Left cardiac atrium (tissue), 4 donors: ENCODE measurements at regions not wholly inside any gene's neighbourhood (a gene's known extent, or its start where the extent isn't known, plus 50 kb on each side); places are given as distances from the start of the nearest gene placed in this dataset.

Experiments
- ATAC-seq, 2 donors: fragments of 200-7000 bp; cut with Tn5 transposase; one replicate each; pipeline ENCODE4 v1.9.1; 2020; ENCODE audit warnings: mild to moderate bottlenecking in 2 of 2, moderate library complexity in 2 of 2
- DNase-seq: peaks from one replicate; pipeline ENCODE4 v3.0.0-alpha.2; 2020
- intact Hi-C, 2 donors: fragments of 100-400 bp; cut with DNase I; formaldehyde crosslinking; loops; one replicate each; pipeline versions ENCODE4 v1.14.1 to v1.15.1; 2022 to 2023
- donor health status: DM: no; HTN: yes; CAD: no.
- donor health status: DM: no; HTN: yes; CAD: no; lungs with severe emphysema.
- donor health status: DM: yes; HTN: yes; CAD: no.
- donor health status: Dilated cardiomyopathy.

GRCh38 chr3:170739410-170739809 is 130.6 kb downstream of the RPL22L1 start:
- intact Hi-C loops: no loop called here
- no peak for ATAC-seq
- DNase-seq: no peak

GRCh38 chr3:170738766-170739165 is 131.2 kb downstream of the RPL22L1 start:
- DNase-seq: no peak
- no peak for ATAC-seq
- intact Hi-C loops: no loop called here

- no peak for DNase-seq
- no peak for ATAC-seq
- intact Hi-C loops: no loop called here
Observed at GRCh38 chr3:170737498-170738162, 132.4 kb downstream of the RPL22L1 start.

GRCh38 chr3:170735821-170736220 is 134.2 kb downstream of the RPL22L1 start:
- intact Hi-C loops: no loop called here
- ATAC-seq (no peak), DNase-seq (no peak)

- intact Hi-C loops: no loop called here
- DNase-seq: no peak
- no peak for ATAC-seq
Observed at GRCh38 chr3:170734735-170735065, 135.3 kb downstream of the RPL22L1 start.

- ATAC-seq (no peak), DNase-seq (no peak)
- intact Hi-C loops: no loop called here
Observed at GRCh38 chr3:170734043-170734734, 135.8 kb downstream of the RPL22L1 start.

- intact Hi-C loops: no loop called here
- ATAC-seq: no peak
- DNase-seq: no peak
Observed at GRCh38 chr3:170732660-170733245, 137.2 kb downstream of the RPL22L1 start.

- DNase-seq: no peak
- no peak for ATAC-seq
- intact Hi-C loops: no loop called here
Observed at GRCh38 chr3:170731281-170731680, 138.7 kb downstream of the RPL22L1 start.

GRCh38 chr3:170730071-170730812 is 139.8 kb downstream of the RPL22L1 start:
- no peak for DNase-seq
- intact Hi-C loops: no loop called here

GRCh38 chr3:170728181-170728580 is 141.8 kb downstream of the RPL22L1 start:
- intact Hi-C loops: no loop called here
- no peak for ATAC-seq
- DNase-seq: no peak

More at GRCh38 chr3:170730071-170730812, 139.8 kb downstream of the RPL22L1 start:
- peak in 1 of 2 donors; percentile 34 for ATAC-seq

- intact Hi-C loops: no loop called here
- ATAC-seq (no peak), DNase-seq (no peak)
Observed at GRCh38 chr3:170727754-170728153, 141.9 kb upstream of the SLC7A14 start.

GRCh38 chr3:170726976-170727661 is 141.2 kb upstream of the SLC7A14 start:
- intact Hi-C loops: no loop called here
- ATAC-seq (peak in 1 of 2 donors; percentile 76), DNase-seq (no peak)

GRCh38 chr3:170725285-170725731 is 139.4 kb upstream of the SLC7A14 start:
- DNase-seq (no peak), ATAC-seq (peak; percentile 42 to 73)
- intact Hi-C loops: no loop called here

GRCh38 chr3:170724599-170725280 is 138.9 kb upstream of the SLC7A14 start:
- intact Hi-C loops: no loop called here
- ATAC-seq: peak; percentile 32 to 52
- peak; percentile 34 for DNase-seq

GRCh38 chr3:170723241-170723640 is 137.4 kb upstream of the SLC7A14 start:
- DNase-seq (no peak), ATAC-seq (no peak)
- intact Hi-C loops: no loop called here

- ATAC-seq: no peak
- intact Hi-C loops: no loop called here
- DNase-seq: no peak
Observed at GRCh38 chr3:170721563-170721962, 135.7 kb upstream of the SLC7A14 start.

GRCh38 chr3:170719300-170719699 is 133.4 kb upstream of the SLC7A14 start:
- ATAC-seq (no peak), DNase-seq (no peak)

GRCh38 chr3:170718848-170719247 is 133.0 kb upstream of the SLC7A14 start:
- ATAC-seq (no peak), DNase-seq (no peak)
- intact Hi-C loops: no loop called here

More at GRCh38 chr3:170719300-170719699, 133.4 kb upstream of the SLC7A14 start:
- intact Hi-C loops: no loop called here
